ENCODE measurements at regions not wholly inside any gene's neighbourhood (a gene's known extent, or its start where the extent isn't known, plus 50 kb on each side); places are given as distances from the start of the nearest gene placed in this dataset.
"Not testable (repeated sequence)": the region's sequence is repeated elsewhere in the genome, so short reads cannot be mapped to it uniquely, and the experiment has no call there.

GRCh38 chr10:38362514-38362913 is 268.4 kb downstream of the ZNF37A start:
- TF ChIP-seq STAT1 (IDR thresholded peaks at IDR 0.05; ENCODE audit: unreplicated experiment); EZH2 (IDR thresholded peaks at IDR 0.05; ENCODE audit: low read depth, unreplicated experiment); CREB1 (CRISPR knock-in tag; IDR thresholded peaks at IDR 0.05; ENCODE audit: low read depth): not testable (repeated sequence)
- TF ChIP-seq, protein P1, sequence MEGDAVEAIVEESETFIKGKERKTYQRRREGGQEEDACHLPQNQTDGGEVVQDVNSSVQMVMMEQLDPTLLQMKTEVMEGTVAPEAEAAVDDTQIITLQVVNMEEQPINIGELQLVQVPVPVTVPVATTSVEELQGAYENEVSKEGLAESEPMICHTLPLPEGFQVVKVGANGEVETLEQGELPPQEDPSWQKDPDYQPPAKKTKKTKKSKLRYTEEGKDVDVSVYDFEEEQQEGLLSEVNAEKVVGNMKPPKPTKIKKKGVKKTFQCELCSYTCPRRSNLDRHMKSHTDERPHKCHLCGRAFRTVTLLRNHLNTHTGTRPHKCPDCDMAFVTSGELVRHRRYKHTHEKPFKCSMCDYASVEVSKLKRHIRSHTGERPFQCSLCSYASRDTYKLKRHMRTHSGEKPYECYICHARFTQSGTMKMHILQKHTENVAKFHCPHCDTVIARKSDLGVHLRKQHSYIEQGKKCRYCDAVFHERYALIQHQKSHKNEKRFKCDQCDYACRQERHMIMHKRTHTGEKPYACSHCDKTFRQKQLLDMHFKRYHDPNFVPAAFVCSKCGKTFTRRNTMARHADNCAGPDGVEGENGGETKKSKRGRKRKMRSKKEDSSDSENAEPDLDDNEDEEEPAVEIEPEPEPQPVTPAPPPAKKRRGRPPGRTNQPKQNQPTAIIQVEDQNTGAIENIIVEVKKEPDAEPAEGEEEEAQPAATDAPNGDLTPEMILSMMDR (conservative IDR thresholded peaks at IDR 0.05; ENCODE audit: low read depth in 2 of 2) = not testable (repeated sequence)
